ENCODE measurements at regions not wholly inside any gene's neighbourhood (a gene's known extent, or its start where the extent isn't known, plus 50 kb on each side); places are given as distances from the start of the nearest gene placed in this dataset.

- no peak for DNase-seq
Measured at GRCh38 chr18:75586130-75586889, 158.8 kb upstream of the SMIM21 start.

- no peak for DNase-seq
Measured at GRCh38 chr18:75582940-75583339, 155.4 kb upstream of the SMIM21 start.

- no peak for DNase-seq
Measured at GRCh38 chr18:75582406-75582821, 154.9 kb upstream of the SMIM21 start.

GRCh38 chr18:75581336-75582131 lies 154.0 kb upstream of the SMIM21 start:
- no peak for DNase-seq

GRCh38 chr18:75574187-75574586 lies 146.7 kb upstream of the SMIM21 start:
- no peak for DNase-seq

- DNase-seq, result no peak
Measured at GRCh38 chr18:75563150-75563549, 135.6 kb upstream of the SMIM21 start.

- DNase-seq, result no peak
Measured at GRCh38 chr18:75562216-75562615, 134.7 kb upstream of the SMIM21 start.

GRCh38 chr18:75558790-75559189 lies 131.3 kb upstream of the SMIM21 start:
- no peak for DNase-seq

- DNase-seq, result no peak
Measured at GRCh38 chr18:75556841-75557240, 129.3 kb upstream of the SMIM21 start.

GRCh38 chr18:75554644-75555185 lies 127.2 kb upstream of the SMIM21 start:
- DNase-seq, result no peak

GRCh38 chr18:75554176-75554575 lies 126.7 kb upstream of the SMIM21 start:
- DNase-seq, result no peak

GRCh38 chr18:75553021-75553420 lies 125.5 kb upstream of the SMIM21 start:
- DNase-seq, result no peak

GRCh38 chr18:75551071-75551470 lies 123.6 kb upstream of the SMIM21 start:
- no peak for DNase-seq

GRCh38 chr18:75548353-75548905 lies 120.9 kb upstream of the SMIM21 start:
- peak; percentile 73 for DNase-seq

- no peak for DNase-seq
Measured at GRCh38 chr18:75546964-75547363, 119.5 kb upstream of the SMIM21 start.

- DNase-seq, result no peak
Measured at GRCh38 chr18:75545189-75545588, 117.7 kb upstream of the SMIM21 start.

GRCh38 chr18:75544496-75544895 lies 117.0 kb upstream of the SMIM21 start:
- no peak for DNase-seq

GRCh38 chr18:75544051-75544481 lies 116.6 kb upstream of the SMIM21 start:
- DNase-seq, result no peak

- no peak for DNase-seq
Measured at GRCh38 chr18:75538727-75539126, 111.2 kb upstream of the SMIM21 start.

GRCh38 chr18:75533950-75534349 lies 106.4 kb upstream of the SMIM21 start:
- no peak for DNase-seq

- no peak for DNase-seq
Measured at GRCh38 chr18:75533209-75533608, 105.7 kb upstream of the SMIM21 start.

GRCh38 chr18:75531851-75532459 lies 104.5 kb upstream of the SMIM21 start:
- DNase-seq, result no peak
